ENCODE measurements at regions not wholly inside any gene's neighbourhood (a gene's known extent, or its start where the extent isn't known, plus 50 kb on each side); places are given as distances from the start of the nearest gene placed in this dataset.

- H2BK120ac ChIP-seq (ENCODE audit: low read depth, low read length, poor library complexity, severe bottlenecking), result no peak overlapping the region
- H2BK12ac ChIP-seq (ENCODE audit: insufficient read length, low read depth, low read length), result no peak overlapping the region
- DNase-seq, result no peak
- no peaks in the 10 kb centered on the region; the same call in 1 of the 2 replicates for H3K4me1 ChIP-seq (ENCODE audit: insufficient read depth, low read length)
- no peak overlapping the region for H3K9ac ChIP-seq (ENCODE audit: extremely low read depth, insufficient read length, low read length)
- H2BK15ac ChIP-seq (ENCODE audit: low read depth, low read length), result no peak overlapping the region
- H3K23ac ChIP-seq (ENCODE audit: insufficient read length, low read depth, low read length), result no peak overlapping the region
- no peak overlapping the region for H3K14ac ChIP-seq (ENCODE audit: insufficient read depth, low read length)
- no peak overlapping the region for H3K18ac ChIP-seq (ENCODE audit: insufficient read length, low read depth, low read length)
- H4K91ac ChIP-seq (ENCODE audit: insufficient read length, low read depth, low read length), result no peak overlapping the region
- H3K4me3 Mint-ChIP-seq, result no peak overlapping the region; a peak in 1 of 5 replicates
- no peak overlapping the region for H4K8ac ChIP-seq (replicated peaks; ENCODE audit: insufficient read length, low read depth, low read length)
- H4K20me1 ChIP-seq (ENCODE audit: control insufficient read depth, insufficient read depth, insufficient read length), result no peaks in the 10 kb centered on the region
- no peak overlapping the region for H3K27ac Mint-ChIP-seq
- H3K9me3 ChIP-seq (ENCODE audit: control insufficient read depth, low read depth, low read length), result no peaks in the 10 kb centered on the region
- TF ChIP-seq, protein P1, sequence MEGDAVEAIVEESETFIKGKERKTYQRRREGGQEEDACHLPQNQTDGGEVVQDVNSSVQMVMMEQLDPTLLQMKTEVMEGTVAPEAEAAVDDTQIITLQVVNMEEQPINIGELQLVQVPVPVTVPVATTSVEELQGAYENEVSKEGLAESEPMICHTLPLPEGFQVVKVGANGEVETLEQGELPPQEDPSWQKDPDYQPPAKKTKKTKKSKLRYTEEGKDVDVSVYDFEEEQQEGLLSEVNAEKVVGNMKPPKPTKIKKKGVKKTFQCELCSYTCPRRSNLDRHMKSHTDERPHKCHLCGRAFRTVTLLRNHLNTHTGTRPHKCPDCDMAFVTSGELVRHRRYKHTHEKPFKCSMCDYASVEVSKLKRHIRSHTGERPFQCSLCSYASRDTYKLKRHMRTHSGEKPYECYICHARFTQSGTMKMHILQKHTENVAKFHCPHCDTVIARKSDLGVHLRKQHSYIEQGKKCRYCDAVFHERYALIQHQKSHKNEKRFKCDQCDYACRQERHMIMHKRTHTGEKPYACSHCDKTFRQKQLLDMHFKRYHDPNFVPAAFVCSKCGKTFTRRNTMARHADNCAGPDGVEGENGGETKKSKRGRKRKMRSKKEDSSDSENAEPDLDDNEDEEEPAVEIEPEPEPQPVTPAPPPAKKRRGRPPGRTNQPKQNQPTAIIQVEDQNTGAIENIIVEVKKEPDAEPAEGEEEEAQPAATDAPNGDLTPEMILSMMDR (conservative IDR thresholded peaks at IDR 0.05), result no peak
- peaks cover 4 to 7% of the 10 kb centered on the region in 2 experiments; a peak in 3 of 5 replicates for H3K9me3 Mint-ChIP-seq
- H2AK5ac ChIP-seq (ENCODE audit: insufficient read length, low read length), result no peak overlapping the region
- no peak overlapping the region for H3T11ph ChIP-seq (ENCODE audit: low read length)
- H3K4me1 Mint-ChIP-seq, result peaks cover 9 to 10% of the 10 kb centered on the region in 2 experiments
- H2BK5ac ChIP-seq (ENCODE audit: insufficient read length, low read length), result no peak overlapping the region
- H4K5ac ChIP-seq (ENCODE audit: insufficient read length, low read depth, low read length), result no peak overlapping the region
- no peak overlapping the region for H3K56ac ChIP-seq (ENCODE audit: insufficient read length, low read depth, low read length)
- H3K27ac ChIP-seq (ENCODE audit: insufficient read length, low read depth, low read length), result no peak overlapping the region
- H3K36me3 Mint-ChIP-seq (ENCODE audit: insufficient read depth in 1 of 3, low read depth in 3 of 3), result peaks cover 0 to 4% (median 0%) of the 10 kb centered on the region in 3 experiments; a peak in 2 of 7 replicates
- WGBS (ENCODE audit: extremely low coverage, insufficient read length, low lambda C conversion rate), result 100% methylated on average over 1 of the region's 4 CpGs
- no peak overlapping the region for H3K4me2 ChIP-seq (ENCODE audit: insufficient read depth, insufficient read length, low read length)
- H3K27me3 ChIP-seq (ENCODE audit: insufficient read depth, low read length), result no peaks in the 10 kb centered on the region
- H2BK20ac ChIP-seq (ENCODE audit: low read depth, low read length, poor library complexity, severe bottlenecking), result no peak overlapping the region
- no peak overlapping the region for H3K4ac ChIP-seq (ENCODE audit: low read depth, low read length)
- no peaks in the 10 kb centered on the region for H3K79me2 ChIP-seq (ENCODE audit: insufficient read depth, low read length)
- peaks cover 7% of the 10 kb centered on the region for H3K27me3 Mint-ChIP-seq (ENCODE audit: low read depth)
- no peaks in the 10 kb centered on the region for H3K23me2 ChIP-seq (ENCODE audit: insufficient read length, low read depth, low read length, poor library complexity, severe bottlenecking)
- H2AFZ ChIP-seq (ENCODE audit: low read length), result no peak overlapping the region
- no peaks in the 10 kb centered on the region for H3K79me1 ChIP-seq (ENCODE audit: insufficient read depth, low read depth, low read length, poor library complexity, severe bottlenecking)
These were observed 63.5 kb downstream of the MYCN start for GRCh38 chr2:16003809-16004208.

Measured in H9 (cell line).